ENCODE measurements at regions not wholly inside any gene's neighbourhood (a gene's known extent, or its start where the extent isn't known, plus 50 kb on each side); places are given as distances from the start of the nearest gene placed in this dataset.

GRCh38 chr6:21648475-21649050 is 55.0 kb downstream of the SOX4 start:
- no peak for TF ChIP-seq CTCF (IDR thresholded peaks at IDR 0.05)
- no peak for TF ChIP-seq POLR2AphosphoS5 (IDR thresholded peaks at IDR 0.05)
- no peak for TF ChIP-seq POLR2A (IDR thresholded peaks at IDR 0.05)
- no peak for TF ChIP-seq EP300 (IDR thresholded peaks at IDR 0.05)

Data from suprapubic skin (tissue), 4 donors.